Gastrocnemius medialis (tissue), 4 donors: ENCODE measurements at regions not wholly inside any gene's neighbourhood (a gene's known extent, or its start where the extent isn't known, plus 50 kb on each side); places are given as distances from the start of the nearest gene placed in this dataset.

Source experiments
- ATAC-seq, 2 donors: fragments of 150-250 bp; one replicate each; pipeline ENCODE4 v1.9.1; 2016
- DNase-seq, 2 donors: peaks; one replicate each; pipeline ENCODE4 v3.0.0-alpha.2; 2019
- H3K27ac ChIP-seq, 4 donors: fragments of 200-600 bp; sonication (generic); 1 replicate in 1 of 4; 2 replicates in 3 of 4; pipeline ENCODE4 v1.5.1; 2016 to 2018; ENCODE audit warnings: mild to moderate bottlenecking in 2 of 4, moderate library complexity in 1 of 4
- H3K27me3 ChIP-seq, 3 donors: fragments of 200-600 bp; sonication (generic) in 2 of 3; 1 replicate in 1 of 3; 2 replicates in 2 of 3; pipeline versions ENCODE4 v1.5.1 to v1.6.0; 2016 to 2019; ENCODE audit warnings: mild to moderate bottlenecking in 1 of 3, moderate library complexity in 1 of 3
- H3K36me3 ChIP-seq, 2 donors: fragments of 200-600 bp; sonication (generic) in 1 of 2; one replicate each; pipeline ENCODE4 v1.5.1; 2017 to 2018
- H3K4me1 ChIP-seq, 2 donors: fragments of 200-600 bp; sonication (generic) in 1 of 2; one replicate each; pipeline ENCODE4 v1.5.1; 2016 to 2017; ENCODE audit warnings: mild to moderate bottlenecking in 2 of 2
- H3K4me3 ChIP-seq, 4 donors: fragments of 200-600 bp; sonication (generic) in 3 of 4; 1 replicate in 1 of 4; 2 replicates in 3 of 4; pipeline ENCODE4 v1.5.1; 2016 to 2019; ENCODE audit warnings: mild to moderate bottlenecking in 2 of 4
- H3K9me3 ChIP-seq, 3 donors: fragments of 200-600 bp; sonication (generic) in 2 of 3; 1 replicate in 1 of 3; 2 replicates in 2 of 3; pipeline ENCODE4 v1.5.1; 2016 to 2019
- CTCF ChIP-seq, 5 experiments: fragments of 450-650 bp in 3 of 5; fragments of 200-600 bp in 2 of 5; sonication (generic) in 2 of 5; IDR thresholded peaks in 4 of 5; conservative IDR thresholded peaks in 1 of 5; 1 replicate in 4 of 5; 2 replicates in 1 of 5; pipeline ENCODE4 v1.5.1; 2016 to 2019; ENCODE audit warnings: antibody characterized with exemption in 5 of 5, mild to moderate bottlenecking in 3 of 5, moderate library complexity in 3 of 5
- POLR2A ChIP-seq, 2 donors: fragments of 450-650 bp; IDR thresholded peaks; one replicate each; pipeline ENCODE4 v1.6.1; 2017; ENCODE audit warnings: antibody characterized with exemption in 2 of 2, mild to moderate bottlenecking in 2 of 2, moderate library complexity in 2 of 2
- in situ Hi-C, 4 donors: fragments of 200-750 bp; cut with MboI; loops; one replicate each; pipeline versions ENCODE4 v1.15.0 to v1.8.0; 2017; ENCODE audit warnings: low sequenced_read_pairs in 4 of 4
- intact Hi-C: fragments of 100-400 bp; cut with DNase I; formaldehyde crosslinking; loops from one replicate; pipeline ENCODE4 v1.15.1; 2023; ENCODE audit warnings: low total_unique reads

DNA sequence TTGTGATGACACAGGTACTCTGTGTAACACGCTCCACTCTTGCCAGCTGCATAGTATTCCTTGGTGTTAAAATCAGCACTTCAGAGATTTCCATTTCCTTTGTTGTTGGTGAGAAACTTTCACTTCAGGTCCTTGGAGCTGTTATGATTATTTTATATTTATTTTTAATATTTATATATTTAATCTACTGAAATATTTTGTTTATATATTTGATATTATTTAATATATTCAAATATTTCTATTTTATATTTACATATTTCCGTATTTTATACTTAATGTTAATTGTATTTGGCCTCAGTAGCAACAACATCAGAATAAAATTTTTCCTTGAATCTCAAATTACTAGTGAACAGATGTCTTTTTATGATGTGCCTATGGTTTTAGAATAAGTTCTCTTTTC lies 225.3 kb downstream of the MAGEB17 start:
- DNase-seq (no peak), ATAC-seq (no peak)
- intact Hi-C loops: no loop called here
- in situ Hi-C loops: no loop called here
- Histone ChIP-seq H3K4me3 (no peak overlapping the region), H3K27ac (no peak overlapping the region), H3K36me3 (no peaks in the 10 kb centered on the region), H3K4me1 (no peaks in the 10 kb centered on the region), H3K27me3 (no peaks in the 10 kb centered on the region), H3K9me3 (no peaks in the 10 kb centered on the region)
- no peak for TF ChIP-seq POLR2A (IDR thresholded peaks at IDR 0.05)
- TF ChIP-seq CTCF (IDR thresholded peaks at IDR 0.05 in 4 of 5, conservative IDR thresholded peaks at IDR 0.05 in 1 of 5): no peak

DNA sequence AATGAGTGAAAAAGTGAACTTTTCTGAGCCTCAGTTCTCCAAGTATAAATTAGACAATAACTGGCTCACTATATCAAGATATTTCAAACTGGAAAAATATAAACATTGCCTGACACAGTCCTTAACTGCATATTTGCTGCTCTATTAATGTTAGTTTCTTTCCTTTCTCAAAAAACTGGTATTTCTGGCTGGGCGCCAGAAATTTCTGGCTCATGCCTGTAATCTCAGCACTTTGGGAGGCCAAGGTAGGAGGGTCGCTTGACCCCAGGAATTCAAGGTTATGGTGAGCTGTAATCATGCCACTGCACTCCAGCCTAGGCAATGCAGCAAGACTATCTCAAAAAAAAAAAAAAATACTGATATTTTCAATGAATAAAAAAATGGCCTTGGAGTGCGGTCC lies 227.0 kb downstream of the MAGEB17 start:
- Histone ChIP-seq H3K27ac (no peak overlapping the region), H3K36me3 (no peaks in the 10 kb centered on the region), H3K4me1 (no peaks in the 10 kb centered on the region), H3K9me3 (no peaks in the 10 kb centered on the region), H3K27me3 (no peaks in the 10 kb centered on the region), H3K4me3 (no peak overlapping the region)
- ATAC-seq (no peak), DNase-seq (no peak)
- no peak for TF ChIP-seq CTCF (IDR thresholded peaks at IDR 0.05 in 4 of 5, conservative IDR thresholded peaks at IDR 0.05 in 1 of 5)
- no peak for TF ChIP-seq POLR2A (IDR thresholded peaks at IDR 0.05)
- intact Hi-C loops (no loop called here), in situ Hi-C loops (no loop called here)

- ATAC-seq: no peak
- intact Hi-C loops: no loop called here
- Histone ChIP-seq H3K4me3 (no peak overlapping the region), H3K27me3 (no peaks in the 10 kb centered on the region), H3K4me1 (no peaks in the 10 kb centered on the region), H3K27ac (no peak overlapping the region), H3K9me3 (no peaks in the 10 kb centered on the region), H3K36me3 (no peaks in the 10 kb centered on the region)
- in situ Hi-C loops: no loop called here
- no peak for TF ChIP-seq POLR2A (IDR thresholded peaks at IDR 0.05)
- no peak for TF ChIP-seq CTCF (IDR thresholded peaks at IDR 0.05 in 4 of 5, conservative IDR thresholded peaks at IDR 0.05 in 1 of 5)
- no peak for DNase-seq
Measured at GRCh38 chrX:16403808-16404207, 236.5 kb downstream of the MAGEB17 start.

- no peaks in the 10 kb centered on the region for H3K36me3 ChIP-seq
- no peaks in the 10 kb centered on the region for H3K4me1 ChIP-seq
- intact Hi-C loops: no loop called here
- in situ Hi-C loops: no loop called here
- H3K27me3 ChIP-seq: no peaks in the 10 kb centered on the region
- no peaks in the 10 kb centered on the region for H3K9me3 ChIP-seq
- H3K4me3 ChIP-seq: no peak overlapping the region
- no peak overlapping the region for H3K27ac ChIP-seq
- DNase-seq (no peak), ATAC-seq (no peak)
- no peak for TF ChIP-seq POLR2A (IDR thresholded peaks at IDR 0.05)
- no peak for TF ChIP-seq CTCF (IDR thresholded peaks at IDR 0.05 in 4 of 5, conservative IDR thresholded peaks at IDR 0.05 in 1 of 5)
Measured at GRCh38 chrX:16416588-16416987, 233.4 kb upstream of the S100G start.

- H3K9me3 ChIP-seq: no peaks in the 10 kb centered on the region
- in situ Hi-C loops: no loop called here
- no peak for TF ChIP-seq POLR2A (IDR thresholded peaks at IDR 0.05)
- TF ChIP-seq CTCF (IDR thresholded peaks at IDR 0.05 in 4 of 5, conservative IDR thresholded peaks at IDR 0.05 in 1 of 5): no peak
- no peak overlapping the region for H3K4me3 ChIP-seq
- H3K36me3 ChIP-seq: no peaks in the 10 kb centered on the region
- ATAC-seq (peak in 1 of 2 donors; percentile 58), DNase-seq (no peak)
- peaks cover 0 to 2% (median 0%) of the 10 kb centered on the region in 3 donors for H3K27me3 ChIP-seq
- no peak overlapping the region for H3K27ac ChIP-seq
- H3K4me1 ChIP-seq: no peaks in the 10 kb centered on the region
- intact Hi-C loops: no loop called here
Measured at GRCh38 chrX:16418650-16419049, 231.3 kb upstream of the S100G start.
